Thymus (tissue), 11 donors: ENCODE measurements at regions not wholly inside any gene's neighbourhood (a gene's known extent, or its start where the extent isn't known, plus 50 kb on each side); places are given as distances from the start of the nearest gene placed in this dataset.

Source experiments
- DNase-seq, 9 donors: peaks; one replicate each; pipeline ENCODE4 v3.0.0-alpha.2; 2013; ENCODE audit warnings: low spot score in 9 of 9, low read depth in 6 of 9, missing footprints in 1 of 9
- H3K27ac ChIP-seq, 2 donors: one replicate each; pipeline ENCODE4 v1.5.1; 2013; ENCODE audit warnings: control low read depth in 1 of 2, low read depth in 1 of 2, low read length in 1 of 2, mild to moderate bottlenecking in 1 of 2, moderate library complexity in 1 of 2
- H3K27me3 ChIP-seq, 2 donors: one replicate each; pipeline ENCODE4 v1.5.1; 2013; ENCODE audit warnings: low read length in 1 of 2; ENCODE audit not compliant: control insufficient read depth in 2 of 2, insufficient read depth in 1 of 2
- H3K36me3 ChIP-seq, 2 donors: one replicate each; pipeline ENCODE4 v1.5.1; 2013; ENCODE audit warnings: low read length in 1 of 2, mild to moderate bottlenecking in 1 of 2, moderate library complexity in 1 of 2; ENCODE audit not compliant: control insufficient read depth in 2 of 2, insufficient read depth in 2 of 2
- H3K4me1 ChIP-seq, 2 donors: one replicate each; pipeline ENCODE4 v1.5.1; 2013; ENCODE audit warnings: low read length in 2 of 2; ENCODE audit not compliant: control insufficient read depth in 2 of 2, insufficient read depth in 2 of 2
- H3K4me3 ChIP-seq, 2 donors: one replicate each; pipeline ENCODE4 v1.5.1; 2013; ENCODE audit warnings: low read length in 2 of 2, control low read depth in 1 of 2, mild to moderate bottlenecking in 1 of 2
- H3K9me3 ChIP-seq, 2 donors: one replicate each; pipeline ENCODE4 v1.5.1; 2013; ENCODE audit warnings: low read length in 1 of 2, mild to moderate bottlenecking in 1 of 2; ENCODE audit not compliant: control insufficient read depth in 2 of 2, insufficient read depth in 1 of 2
- WGBS: extraction: QIAGEN DNeasy Blood & Tissue Kit; methylation state at CpG from one replicate; pipeline ENCODE4 v1.1.7; 2013; 5-methylcytosine and 5-hydroxymethylcytosine counted together
- donor health status: healthy.

DNA sequence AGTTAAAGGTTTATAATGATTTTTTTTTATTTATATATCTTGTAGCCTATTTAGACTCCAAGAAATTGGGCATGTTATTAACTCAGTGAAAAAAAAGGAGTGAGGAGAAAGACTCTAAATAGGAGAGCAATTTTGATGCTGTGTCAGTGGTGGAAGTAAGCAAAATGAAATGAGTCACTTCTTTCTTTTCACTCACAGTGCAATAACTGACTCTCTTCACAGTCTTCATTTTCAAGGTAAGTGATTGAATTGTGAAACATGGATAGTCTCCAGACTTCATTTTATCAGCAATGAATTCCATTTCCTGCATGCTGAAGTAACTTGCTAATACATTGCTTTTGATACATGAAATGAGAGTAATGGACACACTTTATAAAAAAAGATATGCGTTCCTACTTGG, 2271.5 kb downstream of the PCDH7 start:
- Histone ChIP-seq H3K27ac (no peak overlapping the region), H3K4me1 (no peaks in the 10 kb centered on the region), H3K36me3 (no peaks in the 10 kb centered on the region), H3K27me3 (no peaks in the 10 kb centered on the region), H3K9me3 (no peaks in the 10 kb centered on the region), H3K4me3 (no peak overlapping the region)
- DNase-seq, result no peak
- 98% methylated on average over 1 of the region's 1 CpG for WGBS

DNA sequence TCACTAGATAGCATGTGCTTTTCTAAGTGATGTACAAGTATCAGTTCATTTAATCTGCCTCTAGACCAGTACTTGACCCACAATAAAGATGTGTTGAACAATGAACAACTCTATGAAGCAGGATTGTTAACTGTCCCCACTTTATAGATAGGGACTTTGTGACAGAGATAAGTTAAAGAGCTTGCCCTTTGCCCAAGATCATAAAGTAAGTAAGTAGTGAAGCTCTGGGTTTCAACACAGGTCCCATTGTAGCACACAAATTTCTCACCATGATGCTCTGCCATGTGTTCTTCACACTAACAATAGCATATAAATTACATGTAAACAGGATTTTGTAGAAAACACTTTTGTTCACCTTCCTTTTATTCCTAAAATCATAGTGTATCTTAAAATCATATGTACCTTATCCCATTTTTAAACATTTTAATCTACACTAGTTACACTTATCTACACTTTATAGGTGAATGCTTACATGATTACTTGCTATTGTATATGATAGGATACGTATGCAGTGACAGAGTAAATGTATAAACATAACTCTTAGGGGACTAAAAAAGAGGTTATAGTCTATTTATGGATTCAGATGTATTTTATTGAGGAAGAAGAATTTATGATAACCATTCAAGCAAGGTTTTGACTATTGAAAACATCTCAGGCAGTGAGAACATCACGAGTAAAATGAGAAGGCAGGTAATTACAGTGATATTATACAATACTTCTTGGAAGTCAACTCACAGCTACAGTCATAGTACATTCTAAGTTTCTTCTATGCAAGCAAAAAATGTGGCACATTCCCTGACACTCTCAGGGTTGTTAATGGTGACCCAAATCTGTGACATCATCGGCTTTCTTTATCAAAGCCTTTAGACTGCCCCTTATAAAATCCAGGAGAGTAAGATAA, 2275.1 kb downstream of the PCDH7 start:
- DNase-seq, result no peak
- 82% methylated on average over 3 of the region's 3 CpGs for WGBS
- H3K27ac ChIP-seq, result no peak overlapping the region
- no peaks in the 10 kb centered on the region for H3K4me1 ChIP-seq
- no peaks in the 10 kb centered on the region for H3K9me3 ChIP-seq
- H3K36me3 ChIP-seq, result no peaks in the 10 kb centered on the region
- H3K27me3 ChIP-seq, result no peaks in the 10 kb centered on the region
- no peak overlapping the region for H3K4me3 ChIP-seq

DNA sequence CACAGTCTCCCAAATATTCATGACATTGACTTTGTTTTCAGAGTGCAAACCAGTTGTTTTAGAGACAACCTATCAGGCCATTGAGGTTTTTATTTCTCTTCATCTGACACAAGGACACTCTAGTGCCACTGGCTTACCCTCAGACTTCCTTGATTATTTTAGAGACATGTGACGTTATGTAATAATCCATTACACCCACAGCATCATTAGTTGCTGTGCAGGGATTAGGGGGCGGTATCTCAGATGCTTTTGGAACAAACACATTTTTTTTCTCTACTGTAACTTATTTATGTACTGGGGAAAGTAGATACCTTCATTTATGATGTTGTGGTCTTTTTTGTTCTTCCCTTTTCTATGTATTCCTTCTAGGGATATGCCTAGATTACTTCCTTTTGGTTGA, 2293.1 kb downstream of the PCDH7 start:
- H3K9me3 ChIP-seq, result peaks cover 0 to 4% of the 10 kb centered on the region in 2 donors
- H3K4me1 ChIP-seq, result no peaks in the 10 kb centered on the region
- WGBS, result 87% methylated on average over 2 of the region's 2 CpGs
- no peak for DNase-seq
- no peak overlapping the region for H3K27ac ChIP-seq
- no peaks in the 10 kb centered on the region for H3K27me3 ChIP-seq
- no peaks in the 10 kb centered on the region for H3K36me3 ChIP-seq
- H3K4me3 ChIP-seq, result no peak overlapping the region

DNA sequence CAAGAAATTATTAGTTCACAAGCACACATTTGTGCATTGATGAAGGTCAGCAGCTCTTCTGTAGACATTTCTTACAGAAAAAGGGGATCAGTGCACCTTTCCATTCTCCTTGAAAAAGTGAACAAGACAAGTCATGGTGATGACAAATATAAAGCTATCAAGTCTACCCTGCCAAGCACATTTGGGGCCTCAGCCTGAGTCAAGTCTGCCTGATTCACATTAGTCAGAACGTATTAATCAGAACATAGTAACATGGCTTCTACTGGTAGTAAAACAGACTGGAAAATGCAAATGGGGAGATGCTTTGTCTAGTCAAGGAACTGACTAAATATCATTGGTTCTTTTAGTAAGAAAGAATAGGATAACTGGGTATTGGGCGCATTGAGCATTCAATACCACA, 2305.1 kb downstream of the PCDH7 start:
- H3K36me3 ChIP-seq, result no peaks in the 10 kb centered on the region
- WGBS, result 95% methylated on average over 2 of the region's 2 CpGs
- DNase-seq, result no peak
- H3K27ac ChIP-seq, result no peak overlapping the region
- H3K4me3 ChIP-seq, result no peak overlapping the region
- no peaks in the 10 kb centered on the region for H3K9me3 ChIP-seq
- no peaks in the 10 kb centered on the region for H3K4me1 ChIP-seq
- no peaks in the 10 kb centered on the region for H3K27me3 ChIP-seq

DNA sequence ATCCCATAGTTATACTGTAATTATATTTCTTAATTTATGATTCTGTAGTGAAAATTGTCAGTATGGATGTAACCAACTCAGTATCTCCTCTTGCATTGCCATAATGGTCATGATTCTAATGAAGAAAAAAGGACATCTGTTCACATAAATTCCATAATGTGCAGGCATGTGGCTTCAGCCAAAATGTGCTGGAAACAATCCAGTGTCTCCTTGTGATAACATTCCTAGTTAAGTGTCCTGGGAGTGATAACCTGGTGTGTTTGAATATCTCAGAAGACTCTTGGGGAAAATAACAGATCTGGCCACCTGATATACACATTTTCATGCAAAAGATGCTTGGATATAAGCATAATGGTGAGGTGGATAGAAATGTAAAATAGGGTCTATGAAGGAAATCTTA, 2309.8 kb downstream of the PCDH7 start:
- H3K9me3 ChIP-seq, result no peaks in the 10 kb centered on the region
- no peaks in the 10 kb centered on the region for H3K36me3 ChIP-seq
- H3K4me3 ChIP-seq, result no peak overlapping the region
- no peak for DNase-seq
- H3K27me3 ChIP-seq, result no peaks in the 10 kb centered on the region
- no peak overlapping the region for H3K27ac ChIP-seq
- H3K4me1 ChIP-seq, result no peaks in the 10 kb centered on the region

DNA sequence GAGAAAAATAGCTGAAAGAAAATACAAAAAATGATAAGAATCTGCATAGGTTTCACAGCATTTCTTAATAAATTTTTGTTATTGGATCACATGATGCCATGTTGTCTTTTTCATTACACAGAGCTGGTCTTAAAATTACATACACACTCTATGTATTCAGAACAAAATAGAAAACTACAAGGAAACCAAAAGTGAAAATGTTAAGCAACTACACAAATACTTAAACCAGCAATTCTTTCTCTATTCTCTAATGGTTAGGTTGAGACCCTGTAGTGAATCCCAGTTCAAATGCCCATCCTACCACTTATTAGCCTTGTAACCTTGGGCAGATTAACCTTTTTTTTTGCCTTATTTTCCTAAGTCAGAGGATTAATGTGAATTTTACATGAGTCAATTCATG, 2311.2 kb downstream of the PCDH7 start:
- H3K36me3 ChIP-seq, result no peaks in the 10 kb centered on the region
- H3K4me3 ChIP-seq, result no peak overlapping the region
- H3K9me3 ChIP-seq, result no peaks in the 10 kb centered on the region
- H3K27me3 ChIP-seq, result no peaks in the 10 kb centered on the region
- no peaks in the 10 kb centered on the region for H3K4me1 ChIP-seq
- H3K27ac ChIP-seq, result no peak overlapping the region
- DNase-seq, result no peak

DNA sequence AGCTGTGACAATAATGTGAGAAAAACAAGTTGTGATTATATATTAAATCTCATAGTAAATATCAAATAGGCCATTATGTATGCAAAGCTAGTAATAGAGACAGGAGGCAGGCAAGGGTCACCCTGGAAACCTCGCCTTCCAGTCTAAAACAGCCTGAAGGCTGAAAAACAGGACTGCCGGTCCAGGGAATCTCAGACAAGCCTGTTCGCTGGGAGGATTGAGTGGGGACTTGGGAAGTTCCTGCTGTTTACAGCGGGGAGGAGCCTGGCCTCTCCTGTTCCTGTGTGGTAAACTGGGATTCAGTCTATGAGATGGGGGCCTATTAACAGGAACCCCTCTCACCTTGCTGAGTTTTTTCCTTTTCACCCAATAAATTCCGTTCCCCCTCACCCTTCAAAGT, 2317.3 kb downstream of the PCDH7 start:
- Histone ChIP-seq H3K27ac (no peak overlapping the region), H3K4me3 (no peak overlapping the region), H3K36me3 (no peaks in the 10 kb centered on the region), H3K27me3 (no peaks in the 10 kb centered on the region), H3K4me1 (no peaks in the 10 kb centered on the region), H3K9me3 (no peaks in the 10 kb centered on the region)
- 83% methylated on average over 5 of the region's 5 CpGs for WGBS
- DNase-seq, result no peak

DNA sequence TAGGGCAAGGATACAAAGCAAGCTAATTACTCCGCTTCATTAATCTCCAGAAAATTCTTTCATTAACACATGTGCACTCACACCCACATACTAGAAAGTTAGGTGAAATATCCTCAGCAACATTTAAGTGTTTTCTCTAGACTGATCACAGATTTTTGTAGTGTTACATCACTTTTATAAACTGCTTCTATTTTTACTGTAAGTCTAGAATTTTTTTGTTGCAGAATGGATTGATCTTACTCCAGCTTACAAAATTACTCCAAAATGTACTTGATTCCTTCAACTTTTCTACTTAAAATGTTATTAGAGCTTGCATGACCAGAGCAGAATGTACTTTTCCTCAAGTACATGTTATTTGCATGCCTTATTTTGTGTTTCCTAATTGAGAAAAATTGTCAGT, 2325.2 kb downstream of the PCDH7 start:
- Histone ChIP-seq H3K4me1 (no peaks in the 10 kb centered on the region), H3K4me3 (no peak overlapping the region), H3K9me3 (no peaks in the 10 kb centered on the region), H3K27me3 (no peaks in the 10 kb centered on the region), H3K27ac (no peak overlapping the region), H3K36me3 (no peaks in the 10 kb centered on the region)
- 100% methylated on average over 1 of the region's 1 CpG for WGBS
- no peak for DNase-seq

DNA sequence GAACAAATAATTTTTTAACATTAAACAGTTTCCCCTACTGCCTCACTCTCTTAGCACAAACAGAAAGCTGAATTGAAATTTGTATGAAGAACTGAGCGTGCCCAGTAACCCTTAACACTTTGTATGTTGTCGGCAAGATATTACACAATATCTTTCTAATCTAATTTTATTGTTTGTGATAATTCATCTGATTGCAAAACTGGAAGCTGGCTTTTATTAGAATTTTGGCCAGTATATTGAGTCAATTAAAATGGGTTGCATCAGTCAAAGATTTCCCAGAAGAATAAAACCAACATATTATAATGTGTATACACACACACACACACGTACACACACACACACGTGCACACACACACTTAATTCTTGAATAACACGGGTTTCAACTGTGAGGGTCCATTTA, 2332.1 kb downstream of the PCDH7 start:
- H3K27ac ChIP-seq, result no peak overlapping the region
- no peaks in the 10 kb centered on the region for H3K27me3 ChIP-seq
- H3K9me3 ChIP-seq, result no peaks in the 10 kb centered on the region
- no peak overlapping the region for H3K4me3 ChIP-seq
- WGBS, result 90% methylated on average over 5 of the region's 5 CpGs
- H3K36me3 ChIP-seq, result no peaks in the 10 kb centered on the region
- DNase-seq, result no peak
- H3K4me1 ChIP-seq, result no peaks in the 10 kb centered on the region
